HEK293 (cell line): ENCODE measurements at regions not wholly inside any gene's neighbourhood (a gene's known extent, or its start where the extent isn't known, plus 50 kb on each side); places are given as distances from the start of the nearest gene placed in this dataset.

ENCODE experiments used
- CTCF ChIA-PET: fragments of 350-600 bp; formaldehyde crosslinking; extraction: SDS; loops from one replicate; lab custom pipeline; 2021; ENCODE audit warnings: antibody characterized with exemption; lab: Yijun Ruan, JAX
- POLR2A ChIA-PET: fragments of 300-600 bp; formaldehyde crosslinking; extraction: SDS; loops from one replicate; lab custom pipeline; 2020; ENCODE audit warnings: antibody characterized with exemption, inconsistent platforms; lab: Yijun Ruan, JAX
- H3K27ac ChIP-seq: fragments of 200-500 bp; sonication (Bioruptor generic); 2 replicates; pipeline ENCODE4 v1.5.1; 2014; ENCODE audit warnings: low read depth, low read length, control low read depth, inconsistent platforms; ENCODE audit errors: extremely low read depth
- H3K36me3 ChIP-seq, 2 experiments: fragments of 200-500 bp in 1 of 2; sonication (Bioruptor generic) in 1 of 2; 1 replicate in 1 of 2; 2 replicates in 1 of 2; pipeline ENCODE4 v1.5.1; 2014 to 2017; ENCODE audit warnings: inconsistent platforms in 2 of 2, low read length in 2 of 2; ENCODE audit not compliant: control insufficient read depth in 2 of 2, insufficient read depth in 1 of 2
- H3K4me1 ChIP-seq: fragments of 200-500 bp; sonication (Bioruptor generic); 2 replicates; pipeline ENCODE4 v1.5.1; 2014; ENCODE audit warnings: mild to moderate bottlenecking, low read length, inconsistent platforms; ENCODE audit not compliant: control insufficient read depth, insufficient read depth
- H3K4me3 ChIP-seq: 2 replicates; pipeline ENCODE4 v1.5.1; 2011; ENCODE audit warnings: low read depth, mild to moderate bottlenecking, control low read depth, low read length, moderate library complexity
- H3K9me3 ChIP-seq: fragments of 200-500 bp; sonication (Bioruptor generic); 2 replicates; pipeline ENCODE4 v1.5.1; 2014; ENCODE audit warnings: low read depth, low read length, inconsistent platforms; ENCODE audit not compliant: control insufficient read depth, insufficient read depth
- CTCF ChIP-seq: fragments of 450-650 bp; formaldehyde crosslinking; IDR thresholded peaks from 2 replicates; pipeline ENCODE4 v1.5.1; 2016; ENCODE audit warnings: missing biosample characterization, missing genetic modification characterization
- HOXA7 ChIP-seq: sonication (generic); formaldehyde crosslinking; IDR thresholded peaks from 2 replicates; pipeline ENCODE4 v1.8.1; 2022; ENCODE audit warnings: missing genetic modification reagents, borderline replicate concordance
- IKZF3 ChIP-seq: fragments of 450-650 bp; IDR thresholded peaks from 2 replicates; pipeline ENCODE4 v1.5.0; 2018; ENCODE audit warnings: missing biosample characterization, mild to moderate bottlenecking, missing genetic modification characterization, moderate library complexity
- ZBTB10 ChIP-seq: fragments of 450-650 bp; formaldehyde crosslinking; IDR thresholded peaks from 2 replicates; pipeline ENCODE4 v1.5.1; 2016; ENCODE audit warnings: missing biosample characterization, missing genetic modification characterization
- ZBTB48 ChIP-seq: fragments of 450-650 bp; formaldehyde crosslinking; IDR thresholded peaks from 2 replicates; pipeline ENCODE4 v1.5.1; 2016; ENCODE audit warnings: missing biosample characterization, missing genetic modification characterization
- ZNF10 ChIP-seq: fragments of 450-650 bp; formaldehyde crosslinking; IDR thresholded peaks from 2 replicates; pipeline ENCODE4 v1.5.1; 2017; ENCODE audit warnings: missing biosample characterization, missing genetic modification characterization
- ZNF19 ChIP-seq: fragments of 450-650 bp; formaldehyde crosslinking; IDR thresholded peaks from 2 replicates; pipeline ENCODE4; 2016; ENCODE audit warnings: missing biosample characterization, missing genetic modification characterization, low read depth
- ZNF2 ChIP-seq: fragments of 450-650 bp; formaldehyde crosslinking; IDR thresholded peaks from 2 replicates; pipeline ENCODE4 v1.5.1; 2016; ENCODE audit warnings: missing biosample characterization, missing genetic modification characterization
- ZNF239 ChIP-seq: fragments of 450-650 bp; formaldehyde crosslinking; IDR thresholded peaks from 2 replicates; pipeline ENCODE4 v1.5.1; 2016; ENCODE audit warnings: missing biosample characterization, missing genetic modification characterization
- ZNF248 ChIP-seq: fragments of 450-650 bp; formaldehyde crosslinking; IDR thresholded peaks from 2 replicates; pipeline ENCODE4 v1.5.1; 2017; ENCODE audit warnings: missing biosample characterization, missing genetic modification characterization
- ZNF426 ChIP-seq: fragments of 450-650 bp; formaldehyde crosslinking; IDR thresholded peaks from 2 replicates; pipeline ENCODE4 v1.5.1; 2017; ENCODE audit warnings: missing biosample characterization, missing genetic modification characterization, mild to moderate bottlenecking, inconsistent platforms, moderate library complexity
- ZNF558 ChIP-seq: fragments of 450-650 bp; formaldehyde crosslinking; IDR thresholded peaks from 2 replicates; pipeline ENCODE4 v1.5.1; 2016; ENCODE audit warnings: missing biosample characterization, missing genetic modification characterization
- ZNF600 ChIP-seq: fragments of 450-650 bp; formaldehyde crosslinking; IDR thresholded peaks from 2 replicates; pipeline ENCODE4 v1.5.1; 2016; ENCODE audit warnings: missing biosample characterization, missing genetic modification characterization
- ZNF654 ChIP-seq: fragments of 450-650 bp; formaldehyde crosslinking; IDR thresholded peaks from 2 replicates; pipeline ENCODE4 v1.5.1; 2016; ENCODE audit warnings: low read depth, missing biosample characterization, missing genetic modification characterization
- ZNF701 ChIP-seq: fragments of 450-650 bp; formaldehyde crosslinking; IDR thresholded peaks from 2 replicates; pipeline ENCODE4 v1.5.1; 2016; ENCODE audit warnings: missing biosample characterization, missing genetic modification characterization
- ZNF776 ChIP-seq: fragments of 450-650 bp; formaldehyde crosslinking; IDR thresholded peaks from 2 replicates; pipeline ENCODE4 v1.5.0; 2017; ENCODE audit warnings: missing biosample characterization, missing genetic modification characterization, borderline replicate concordance
- ZNF830 ChIP-seq: fragments of 450-650 bp; IDR thresholded peaks from 2 replicates; pipeline ENCODE4 v1.5.0; 2018; ENCODE audit warnings: missing biosample characterization, missing genetic modification characterization, low read depth, mild to moderate bottlenecking, moderate library complexity
- ZSCAN30 ChIP-seq: fragments of 450-650 bp; IDR thresholded peaks from 2 replicates; pipeline ENCODE4 v1.5.1; 2018; ENCODE audit warnings: missing biosample characterization, mild to moderate bottlenecking, missing genetic modification characterization, moderate library complexity
- TF ChIP-seq, protein P1 (sequence below): fragments of 450-650 bp; formaldehyde crosslinking; IDR thresholded peaks from 2 replicates; pipeline ENCODE4 v1.5.1; 2016; ENCODE audit warnings: missing biosample characterization, missing genetic modification characterization
- TF ChIP-seq, protein P2 (sequence below): sonication (generic); formaldehyde crosslinking; IDR thresholded peaks from 2 replicates; pipeline ENCODE4 v1.8.1; 2022; ENCODE audit warnings: mild to moderate bottlenecking, moderate library complexity, missing genetic modification reagents
- TF ChIP-seq, protein P3 (sequence below): fragments of 450-650 bp; IDR thresholded peaks from 2 replicates; pipeline ENCODE4 v1.5.1; 2018; ENCODE audit warnings: missing biosample characterization, missing genetic modification characterization

DNA sequence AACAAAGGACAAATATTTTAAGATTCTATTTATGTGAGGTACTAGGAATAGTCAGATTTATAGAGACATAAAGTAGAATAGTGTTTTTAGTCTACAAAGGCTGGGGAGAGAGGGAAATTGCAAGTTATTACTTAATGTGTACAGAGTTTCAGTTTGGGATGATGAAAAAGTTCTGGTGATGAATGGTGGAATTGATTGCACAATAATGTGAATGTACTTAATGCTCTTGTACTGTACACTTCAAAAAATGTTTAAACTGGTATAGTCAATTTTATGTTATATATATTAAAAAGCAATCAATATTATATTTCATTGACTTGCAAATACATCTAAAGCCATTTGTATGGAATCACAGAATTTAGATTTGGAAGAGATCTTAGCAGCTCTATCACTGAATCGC, 213.4 kb downstream of the PPP1R3A start:
- H3K36me3 ChIP-seq = no peaks in the 10 kb centered on the region
- ChIA-PET CTCF (no interaction called here), POLR2A (no interaction called here)
- no peaks in the 10 kb centered on the region for H3K4me1 ChIP-seq
- no peak overlapping the region for H3K4me3 ChIP-seq
- no peaks in the 10 kb centered on the region for H3K9me3 ChIP-seq
- TF ChIP-seq ZNF830 (tag by site-specific recombination) (no peak), IKZF3 (tag by site-specific recombination) (no peak), ZNF248 (tag by site-specific recombination) (no peak), ZBTB10 (no peak), ZBTB48 (tag by site-specific recombination) (no peak)
- TF ChIP-seq, protein P1, sequence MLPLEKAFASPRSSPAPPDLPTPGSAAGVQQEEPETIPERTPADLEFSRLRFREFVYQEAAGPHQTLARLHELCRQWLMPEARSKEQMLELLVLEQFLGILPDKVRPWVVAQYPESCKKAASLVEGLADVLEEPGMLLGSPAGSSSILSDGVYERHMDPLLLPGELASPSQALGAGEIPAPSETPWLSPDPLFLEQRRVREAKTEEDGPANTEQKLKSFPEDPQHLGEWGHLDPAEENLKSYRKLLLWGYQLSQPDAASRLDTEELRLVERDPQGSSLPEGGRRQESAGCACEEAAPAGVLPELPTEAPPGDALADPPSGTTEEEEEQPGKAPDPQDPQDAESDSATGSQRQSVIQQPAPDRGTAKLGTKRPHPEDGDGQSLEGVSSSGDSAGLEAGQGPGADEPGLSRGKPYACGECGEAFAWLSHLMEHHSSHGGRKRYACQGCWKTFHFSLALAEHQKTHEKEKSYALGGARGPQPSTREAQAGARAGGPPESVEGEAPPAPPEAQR (tag by site-specific recombination) = no peak
- no peak overlapping the region for H3K27ac ChIP-seq

DNA sequence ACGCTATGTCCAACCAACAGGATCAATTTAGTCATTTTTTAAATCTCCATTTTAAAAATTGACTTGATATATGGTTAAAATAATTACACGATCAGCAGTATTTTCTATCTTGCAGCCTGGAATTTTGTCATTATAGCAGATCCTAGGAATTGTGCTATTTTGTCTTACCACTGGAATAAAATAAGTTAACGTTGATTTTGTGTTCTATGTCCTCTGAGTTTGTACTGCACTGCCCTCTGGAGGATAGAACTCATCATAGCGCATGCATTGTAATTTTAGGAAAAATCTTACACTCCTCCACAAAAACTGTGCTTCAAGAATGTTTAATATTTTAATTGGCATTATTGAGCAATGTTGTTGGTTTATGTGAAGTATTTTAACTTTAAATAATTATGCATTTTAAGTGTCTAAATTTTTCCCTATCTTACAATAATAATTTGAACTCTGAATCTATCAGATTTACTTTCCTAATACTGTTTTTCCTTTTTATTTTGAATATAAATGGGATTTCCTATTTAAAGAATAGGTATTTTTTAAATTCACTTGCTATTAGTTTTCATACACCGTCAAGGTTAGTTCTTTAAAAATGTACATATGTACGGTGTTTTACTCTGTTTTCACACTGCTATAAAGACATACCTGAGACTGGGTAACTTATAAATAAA, 220.1 kb downstream of the PPP1R3A start:
- Histone ChIP-seq H3K9me3 (no peaks in the 10 kb centered on the region), H3K4me3 (no peak overlapping the region), H3K36me3 (no peaks in the 10 kb centered on the region), H3K27ac (no peak overlapping the region), H3K4me1 (no peaks in the 10 kb centered on the region)
- no peak for TF ChIP-seq ZNF776 (tag by site-specific recombination)
- TF ChIP-seq ZNF426 (tag by site-specific recombination) = 0 out of 2 replicates have a peak, but pooled peaks have one; percentile 5
- no peak for TF ChIP-seq ZNF701 (tag by site-specific recombination)
- no peak for TF ChIP-seq ZNF10 (tag by site-specific recombination)
- peak; percentile 30; the same call in 1 of the 2 replicates for TF ChIP-seq CTCF
- TF ChIP-seq, protein P2, sequence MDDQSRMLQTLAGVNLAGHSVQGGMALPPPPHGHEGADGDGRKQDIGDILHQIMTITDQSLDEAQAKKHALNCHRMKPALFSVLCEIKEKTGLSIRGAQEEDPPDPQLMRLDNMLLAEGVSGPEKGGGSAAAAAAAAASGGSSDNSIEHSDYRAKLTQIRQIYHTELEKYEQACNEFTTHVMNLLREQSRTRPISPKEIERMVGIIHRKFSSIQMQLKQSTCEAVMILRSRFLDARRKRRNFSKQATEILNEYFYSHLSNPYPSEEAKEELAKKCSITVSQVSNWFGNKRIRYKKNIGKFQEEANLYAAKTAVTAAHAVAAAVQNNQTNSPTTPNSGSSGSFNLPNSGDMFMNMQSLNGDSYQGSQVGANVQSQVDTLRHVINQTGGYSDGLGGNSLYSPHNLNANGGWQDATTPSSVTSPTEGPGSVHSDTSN = no peak
- TF ChIP-seq ZNF654 (tag by site-specific recombination) = peak; percentile 67
- CTCF ChIA-PET = interaction anchor here (0.7 to 2.1 kb wide), 7 partner anchors 11 to 1238 kb away, joined by 3 to 7 read pairs (median 3); no protein-coding TSS in a partner anchor
- POLR2A ChIA-PET = no interaction called here

GRCh38 chr7:113694149-113694548, 224.7 kb downstream of the PPP1R3A start:
- ChIA-PET POLR2A (no interaction called here), CTCF (interaction anchor here (0.7 to 2.1 kb wide), 2 partner anchors 205 to 1144 kb away, joined by 4 read pairs; no protein-coding TSS in a partner anchor)
- Histone ChIP-seq H3K4me3 (no peak overlapping the region), H3K4me1 (no peaks in the 10 kb centered on the region), H3K27ac (no peak overlapping the region), H3K36me3 (no peaks in the 10 kb centered on the region), H3K9me3 (no peaks in the 10 kb centered on the region)
- TF ChIP-seq ZNF19 (tag by site-specific recombination) = no peak
- TF ChIP-seq, protein P3, sequence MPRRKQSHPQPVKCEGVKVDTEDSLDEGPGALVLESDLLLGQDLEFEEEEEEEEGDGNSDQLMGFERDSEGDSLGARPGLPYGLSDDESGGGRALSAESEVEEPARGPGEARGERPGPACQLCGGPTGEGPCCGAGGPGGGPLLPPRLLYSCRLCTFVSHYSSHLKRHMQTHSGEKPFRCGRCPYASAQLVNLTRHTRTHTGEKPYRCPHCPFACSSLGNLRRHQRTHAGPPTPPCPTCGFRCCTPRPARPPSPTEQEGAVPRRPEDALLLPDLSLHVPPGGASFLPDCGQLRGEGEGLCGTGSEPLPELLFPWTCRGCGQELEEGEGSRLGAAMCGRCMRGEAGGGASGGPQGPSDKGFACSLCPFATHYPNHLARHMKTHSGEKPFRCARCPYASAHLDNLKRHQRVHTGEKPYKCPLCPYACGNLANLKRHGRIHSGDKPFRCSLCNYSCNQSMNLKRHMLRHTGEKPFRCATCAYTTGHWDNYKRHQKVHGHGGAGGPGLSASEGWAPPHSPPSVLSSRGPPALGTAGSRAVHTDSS (tag by site-specific recombination) = no peak
- TF ChIP-seq ZSCAN30 (tag by site-specific recombination) = no peak
- no peak for TF ChIP-seq ZNF600 (tag by site-specific recombination)
- no peak for TF ChIP-seq HOXA7
- no peak for TF ChIP-seq ZNF558
- TF ChIP-seq ZNF239 (tag by site-specific recombination) = no peak
- TF ChIP-seq, protein P1 (tag by site-specific recombination) = no peak
- TF ChIP-seq ZNF2 (tag by site-specific recombination) = no peak
